D721Med (cell line): ENCODE measurements at regions not wholly inside any gene's neighbourhood (a gene's known extent, or its start where the extent isn't known, plus 50 kb on each side); places are given as distances from the start of the nearest gene placed in this dataset.

Experiments
- DNase-seq: peaks from one replicate; pipeline ENCODE4 v3.0.0; 2011; ENCODE audit warnings: low spot score; ENCODE audit not compliant: insufficient read length
- FAIRE-seq: peaks from 2 replicates; lab custom pipeline; 2011; peaks lifted over from hg19 to GRCh38; lab: Jason Lieb, UNC
- TF ChIP-seq, protein P1 (sequence below): IDR thresholded peaks from 2 replicates; pipeline ENCODE4 v1.5.1; 2012; ENCODE audit warnings: mild to moderate bottlenecking, control low read depth; ENCODE audit not compliant: insufficient read depth; ENCODE audit errors: missing control alignments

DNA sequence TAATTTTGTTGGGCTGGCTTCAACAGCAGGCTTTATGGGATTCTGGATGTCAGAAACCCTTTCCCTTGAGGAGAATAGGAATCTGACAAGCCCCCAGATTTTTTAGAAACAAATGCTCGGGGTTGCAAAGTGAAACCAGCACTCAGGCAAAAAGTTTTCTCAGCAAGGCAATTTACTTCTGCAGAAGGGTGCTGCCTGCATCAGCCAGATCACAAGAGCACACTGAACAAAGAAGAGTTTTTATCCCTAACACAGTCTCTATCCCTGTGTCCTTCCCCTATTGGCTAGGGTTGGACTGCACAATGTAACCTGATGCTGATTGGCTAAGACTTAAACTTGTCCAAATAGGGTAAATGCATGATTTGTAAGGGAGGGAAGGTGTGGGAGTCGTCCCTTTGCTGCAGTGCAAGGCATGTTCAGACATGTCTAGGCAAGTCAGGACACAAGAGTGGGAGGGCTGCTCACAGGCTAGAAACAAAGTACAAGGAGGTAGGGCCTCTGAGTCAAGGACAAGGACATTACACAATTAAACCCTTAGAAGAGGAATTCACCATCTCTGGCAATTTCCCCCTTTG lies 175.8 kb downstream of the CCNG2 start:
- DNase-seq (no peak), FAIRE-seq (no peak)
- TF ChIP-seq, protein P1, sequence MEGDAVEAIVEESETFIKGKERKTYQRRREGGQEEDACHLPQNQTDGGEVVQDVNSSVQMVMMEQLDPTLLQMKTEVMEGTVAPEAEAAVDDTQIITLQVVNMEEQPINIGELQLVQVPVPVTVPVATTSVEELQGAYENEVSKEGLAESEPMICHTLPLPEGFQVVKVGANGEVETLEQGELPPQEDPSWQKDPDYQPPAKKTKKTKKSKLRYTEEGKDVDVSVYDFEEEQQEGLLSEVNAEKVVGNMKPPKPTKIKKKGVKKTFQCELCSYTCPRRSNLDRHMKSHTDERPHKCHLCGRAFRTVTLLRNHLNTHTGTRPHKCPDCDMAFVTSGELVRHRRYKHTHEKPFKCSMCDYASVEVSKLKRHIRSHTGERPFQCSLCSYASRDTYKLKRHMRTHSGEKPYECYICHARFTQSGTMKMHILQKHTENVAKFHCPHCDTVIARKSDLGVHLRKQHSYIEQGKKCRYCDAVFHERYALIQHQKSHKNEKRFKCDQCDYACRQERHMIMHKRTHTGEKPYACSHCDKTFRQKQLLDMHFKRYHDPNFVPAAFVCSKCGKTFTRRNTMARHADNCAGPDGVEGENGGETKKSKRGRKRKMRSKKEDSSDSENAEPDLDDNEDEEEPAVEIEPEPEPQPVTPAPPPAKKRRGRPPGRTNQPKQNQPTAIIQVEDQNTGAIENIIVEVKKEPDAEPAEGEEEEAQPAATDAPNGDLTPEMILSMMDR, result no peak

DNA sequence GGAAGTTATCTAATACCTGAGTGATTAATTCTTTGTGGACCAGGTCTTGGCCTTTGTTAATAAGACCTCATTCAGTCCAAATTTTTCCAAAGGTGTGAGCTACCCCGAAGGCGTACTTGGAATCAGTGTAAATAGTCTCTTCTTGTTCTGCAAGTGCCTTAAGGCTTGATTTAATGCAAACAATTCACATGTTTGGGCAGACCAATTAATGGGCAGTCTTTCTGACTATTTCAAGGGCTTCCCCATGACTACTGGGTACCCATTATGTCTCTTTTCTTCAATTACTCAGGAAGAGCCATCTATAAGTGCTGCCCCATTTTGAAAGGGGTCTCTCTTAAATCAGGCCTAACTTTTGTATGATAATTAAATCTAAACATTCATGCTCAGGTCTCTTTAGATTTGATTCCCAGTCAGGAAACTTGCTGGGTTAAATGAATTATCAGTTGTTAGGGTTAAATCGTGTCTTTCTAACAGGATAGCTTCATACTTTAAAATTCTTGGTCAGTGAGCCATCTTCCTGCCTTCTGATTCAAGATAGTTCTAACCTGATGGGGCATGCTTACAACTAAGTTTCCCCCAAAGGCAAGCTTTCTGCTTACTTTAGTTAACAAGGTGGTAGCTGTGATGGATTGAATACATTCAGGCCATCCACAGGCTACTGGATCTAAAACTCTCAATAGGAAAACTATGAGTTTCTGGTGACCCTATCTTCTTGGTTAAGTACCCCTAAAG lies 179.6 kb downstream of the CCNG2 start:
- no peak for DNase-seq
- no peak for FAIRE-seq
- TF ChIP-seq, protein P1, result no peak

DNA sequence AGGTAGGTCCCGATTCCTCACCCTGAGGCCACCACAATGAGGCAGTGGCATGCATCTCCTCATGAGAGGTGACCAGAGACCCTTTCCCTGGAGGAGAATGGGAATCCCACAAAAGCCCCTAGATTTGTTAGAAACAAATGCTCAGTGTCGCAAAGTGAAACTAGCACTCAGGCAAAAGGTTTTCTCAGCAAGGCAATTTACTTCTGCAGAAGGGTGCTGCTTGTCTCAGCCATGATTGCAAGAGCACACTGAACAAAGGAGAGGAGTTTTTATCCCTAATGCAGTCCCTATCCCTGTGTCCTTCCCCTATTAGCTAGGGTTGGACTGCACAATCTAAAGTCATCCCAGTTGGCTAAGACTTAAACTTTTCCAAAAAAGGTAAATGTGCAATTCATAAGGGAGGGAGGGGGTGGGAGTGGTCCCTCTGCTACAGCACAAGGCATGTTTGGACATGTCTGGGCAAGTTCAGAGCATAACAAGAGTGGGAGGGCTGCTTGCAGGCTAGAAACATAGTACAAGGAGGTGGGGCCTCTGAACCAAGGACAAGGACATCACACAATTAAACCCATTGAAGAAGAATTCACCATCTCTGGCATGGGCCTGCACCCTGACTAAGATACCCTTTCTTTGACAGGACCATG lies 185.3 kb downstream of the CCNG2 start:
- FAIRE-seq (no peak), DNase-seq (no peak)
- TF ChIP-seq, protein P1, result no peak

DNA sequence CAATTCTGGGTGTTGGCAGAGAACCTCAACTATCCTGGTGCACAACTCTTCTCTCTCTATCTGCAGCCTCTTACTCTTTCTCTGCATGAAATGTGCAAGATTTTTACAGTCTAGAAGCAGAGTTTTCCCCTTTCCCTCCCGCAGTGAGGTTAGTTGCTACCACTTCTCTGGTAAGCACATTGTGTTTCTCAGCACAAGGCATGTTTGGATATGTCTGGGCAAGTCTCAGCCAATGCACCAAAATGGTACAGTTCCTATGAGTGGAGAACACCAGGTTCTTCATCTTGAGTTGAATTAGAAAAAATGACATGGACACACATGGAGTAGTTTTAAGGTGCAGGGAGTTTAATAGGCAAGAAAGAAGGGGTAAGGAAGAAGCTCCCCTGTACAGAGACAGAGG lies 187.0 kb downstream of the CCNG2 start:
- DNase-seq, result no peak
- no peak for FAIRE-seq
- TF ChIP-seq, protein P1, result no peak

DNA sequence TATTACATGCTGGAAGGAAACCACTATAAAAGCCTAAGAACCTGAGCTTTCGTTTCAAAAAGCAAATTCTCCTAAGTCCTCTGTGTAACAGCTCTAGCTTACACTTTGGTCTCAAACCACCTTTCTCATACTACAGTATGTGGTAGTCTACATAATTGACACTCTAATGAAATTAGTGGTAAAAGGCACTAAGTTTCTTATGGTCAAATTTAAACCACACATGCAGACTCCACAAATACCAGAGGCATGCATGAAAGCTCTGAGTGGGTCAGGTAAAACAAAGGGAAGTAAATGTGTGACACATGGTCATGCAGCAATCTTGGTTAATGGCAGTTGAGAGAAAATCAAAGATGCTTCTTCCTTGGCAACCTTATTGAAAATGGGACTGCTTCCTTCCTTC lies 187.8 kb downstream of the CCNG2 start:
- TF ChIP-seq, protein P1, result no peak
- no peak for FAIRE-seq
- no peak for DNase-seq

DNA sequence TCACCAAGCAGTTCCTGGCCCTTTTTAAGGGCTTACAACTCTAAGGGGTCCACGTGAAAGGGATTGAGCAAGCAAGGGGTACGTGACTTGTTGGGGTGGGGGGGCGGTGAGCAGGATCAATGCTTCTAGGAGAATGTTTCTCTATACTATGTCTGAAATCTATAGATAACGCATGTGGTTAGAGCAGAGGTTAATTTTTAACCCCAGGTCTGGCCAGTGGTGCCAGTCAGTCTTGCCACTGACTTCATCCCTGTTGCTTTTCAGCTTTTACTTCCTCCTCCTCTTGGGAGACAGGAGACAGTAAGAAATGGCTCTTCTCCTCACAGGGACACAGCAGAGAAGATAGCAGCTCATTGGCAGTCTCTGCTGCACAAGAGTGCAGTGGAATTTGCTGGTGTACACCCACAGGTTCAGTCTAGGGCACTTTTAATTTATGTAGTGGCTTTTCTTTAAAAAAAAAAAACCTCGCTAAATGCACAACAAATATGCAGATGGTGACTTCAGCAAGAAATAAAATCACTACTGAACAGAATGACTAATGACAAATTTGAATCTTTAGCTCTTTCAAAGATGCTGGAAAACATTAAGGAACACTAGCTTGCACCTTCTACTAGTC lies 190.5 kb downstream of the CCNG2 start:
- DNase-seq, result no peak
- TF ChIP-seq, protein P1, result no peak
- no peak for FAIRE-seq
